ENCODE measurements at regions not wholly inside any gene's neighbourhood (a gene's known extent, or its start where the extent isn't known, plus 50 kb on each side); places are given as distances from the start of the nearest gene placed in this dataset.
A peak's percentile ranks its signal among the peaks of the same experiment; 100 is the strongest.

- peak; percentile 83 for TF ChIP-seq CTCF (IDR thresholded peaks at IDR 0.05; ENCODE audit: borderline replicate concordance, insufficient read depth, low read depth, low read length)
These were observed 296.3 kb downstream of the UACA start for GRCh38 chr15:70466895-70467529.

GRCh38 chr15:70466305-70466704, 297.1 kb downstream of the UACA start:
- TF ChIP-seq CTCF (IDR thresholded peaks at IDR 0.05; ENCODE audit: borderline replicate concordance, insufficient read depth, low read depth, low read length), result no peak
- no peak overlapping the region for H3K4me3 ChIP-seq (ENCODE audit: low read depth, low read length)

More at GRCh38 chr15:70466895-70467529, 296.3 kb downstream of the UACA start:
- no peak overlapping the region for H3K4me3 ChIP-seq (ENCODE audit: low read depth, low read length)

GRCh38 chr15:70465812-70466211, 297.5 kb downstream of the UACA start:
- no peak overlapping the region for H3K4me3 ChIP-seq (ENCODE audit: low read depth, low read length)
- no peak for TF ChIP-seq CTCF (IDR thresholded peaks at IDR 0.05; ENCODE audit: borderline replicate concordance, insufficient read depth, low read depth, low read length)

- TF ChIP-seq CTCF (IDR thresholded peaks at IDR 0.05; ENCODE audit: borderline replicate concordance, insufficient read depth, low read depth, low read length), result no peak
- H3K4me3 ChIP-seq (ENCODE audit: low read depth, low read length), result no peak overlapping the region
These were observed 299.9 kb downstream of the UACA start for GRCh38 chr15:70463453-70463834.

GRCh38 chr15:70461992-70462391, 301.4 kb downstream of the UACA start:
- no peak for TF ChIP-seq CTCF (IDR thresholded peaks at IDR 0.05; ENCODE audit: borderline replicate concordance, insufficient read depth, low read depth, low read length)
- no peak overlapping the region for H3K4me3 ChIP-seq (ENCODE audit: low read depth, low read length)

GRCh38 chr15:70461017-70461416, 302.3 kb downstream of the UACA start:
- no peak for TF ChIP-seq CTCF (IDR thresholded peaks at IDR 0.05; ENCODE audit: borderline replicate concordance, insufficient read depth, low read depth, low read length)

GRCh38 chr15:70459312-70459711, 304.0 kb downstream of the UACA start:
- H3K4me3 ChIP-seq (ENCODE audit: low read depth, low read length), result no peak overlapping the region
- no peak for TF ChIP-seq CTCF (IDR thresholded peaks at IDR 0.05; ENCODE audit: borderline replicate concordance, insufficient read depth, low read depth, low read length)

More at GRCh38 chr15:70461017-70461416, 302.3 kb downstream of the UACA start:
- no peak overlapping the region for H3K4me3 ChIP-seq (ENCODE audit: low read depth, low read length)

Data from GM12875 (cell line).